Hepatocyte (in vitro differentiated cells): ENCODE measurements at regions not wholly inside any gene's neighbourhood (a gene's known extent, or its start where the extent isn't known, plus 50 kb on each side); places are given as distances from the start of the nearest gene placed in this dataset.

Experiments used
- EZH2 ChIP-seq: fragments of 200-600 bp; sonication (generic); IDR thresholded peaks from 2 replicates; pipeline ENCODE4 v1.6.1; 2016; ENCODE audit warnings: antibody characterized with exemption, mild to moderate bottlenecking, borderline replicate concordance
- TF ChIP-seq, protein P1 (sequence below): fragments of 200-600 bp; sonication (generic); IDR thresholded peaks from 2 replicates; pipeline ENCODE4 v1.5.1; 2016; ENCODE audit warnings: antibody characterized with exemption, mild to moderate bottlenecking; ENCODE audit not compliant: poor library complexity

DNA sequence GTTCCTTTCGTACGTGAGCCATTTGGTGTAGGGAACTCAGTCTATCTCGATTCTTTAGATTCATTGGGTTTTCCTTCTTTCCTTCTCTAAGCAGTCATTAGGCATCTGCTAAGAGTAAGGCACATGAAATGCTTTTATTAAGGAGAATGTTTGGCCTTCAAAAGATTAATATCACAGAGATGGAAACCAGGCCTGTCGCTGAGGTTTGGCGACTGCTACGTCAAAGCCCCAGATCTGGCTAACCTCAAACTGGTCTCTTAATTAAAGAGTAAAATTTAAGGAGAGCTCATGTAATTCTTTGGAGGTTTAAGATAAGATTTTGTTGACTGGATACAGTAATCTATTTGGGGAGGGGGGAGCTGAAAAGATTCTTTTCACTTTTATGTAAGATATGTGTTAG is 189.8 kb downstream of the JCAD start:
- TF ChIP-seq, protein P1, sequence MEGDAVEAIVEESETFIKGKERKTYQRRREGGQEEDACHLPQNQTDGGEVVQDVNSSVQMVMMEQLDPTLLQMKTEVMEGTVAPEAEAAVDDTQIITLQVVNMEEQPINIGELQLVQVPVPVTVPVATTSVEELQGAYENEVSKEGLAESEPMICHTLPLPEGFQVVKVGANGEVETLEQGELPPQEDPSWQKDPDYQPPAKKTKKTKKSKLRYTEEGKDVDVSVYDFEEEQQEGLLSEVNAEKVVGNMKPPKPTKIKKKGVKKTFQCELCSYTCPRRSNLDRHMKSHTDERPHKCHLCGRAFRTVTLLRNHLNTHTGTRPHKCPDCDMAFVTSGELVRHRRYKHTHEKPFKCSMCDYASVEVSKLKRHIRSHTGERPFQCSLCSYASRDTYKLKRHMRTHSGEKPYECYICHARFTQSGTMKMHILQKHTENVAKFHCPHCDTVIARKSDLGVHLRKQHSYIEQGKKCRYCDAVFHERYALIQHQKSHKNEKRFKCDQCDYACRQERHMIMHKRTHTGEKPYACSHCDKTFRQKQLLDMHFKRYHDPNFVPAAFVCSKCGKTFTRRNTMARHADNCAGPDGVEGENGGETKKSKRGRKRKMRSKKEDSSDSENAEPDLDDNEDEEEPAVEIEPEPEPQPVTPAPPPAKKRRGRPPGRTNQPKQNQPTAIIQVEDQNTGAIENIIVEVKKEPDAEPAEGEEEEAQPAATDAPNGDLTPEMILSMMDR: no peak
- no peak for TF ChIP-seq EZH2
